ENCODE measurements at regions not wholly inside any gene's neighbourhood (a gene's known extent, or its start where the extent isn't known, plus 50 kb on each side); places are given as distances from the start of the nearest gene placed in this dataset.

DNA sequence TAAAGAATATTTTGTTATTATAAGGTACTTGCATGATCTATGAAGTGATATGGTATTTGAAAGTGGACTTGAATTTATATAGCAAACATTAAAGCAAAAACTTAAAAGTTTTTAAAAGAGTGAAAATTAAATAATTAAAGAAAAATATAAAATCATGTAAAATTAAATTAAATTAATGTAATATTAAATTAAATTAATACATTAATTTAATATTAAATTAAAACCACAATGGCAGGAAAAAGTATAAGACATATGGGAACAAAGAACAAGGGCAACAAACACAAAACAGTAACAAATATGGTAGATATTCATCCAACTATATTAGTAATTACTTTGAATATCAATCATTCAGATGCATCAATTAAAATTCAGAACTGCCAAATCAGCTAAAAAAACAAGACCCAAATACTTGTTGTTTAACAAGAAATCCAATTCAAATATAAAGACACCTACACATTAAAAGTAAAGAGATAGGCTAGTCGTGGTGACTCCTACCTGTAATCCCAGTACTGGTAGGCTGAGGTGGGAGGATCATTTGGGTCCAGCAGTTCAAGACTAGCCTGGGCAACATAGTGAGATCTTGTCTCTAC lies 992.2 kb upstream of the MIR17HG start:
- FAIRE-seq (peak; percentile 50), DNase-seq (ENCODE audit: low spot score) (no peak)

- DNase-seq (ENCODE audit: low spot score): no peak
- FAIRE-seq: no peak
Measured at GRCh38 chr13:90360785-90361184, 986.7 kb upstream of the MIR17HG start.

DNA sequence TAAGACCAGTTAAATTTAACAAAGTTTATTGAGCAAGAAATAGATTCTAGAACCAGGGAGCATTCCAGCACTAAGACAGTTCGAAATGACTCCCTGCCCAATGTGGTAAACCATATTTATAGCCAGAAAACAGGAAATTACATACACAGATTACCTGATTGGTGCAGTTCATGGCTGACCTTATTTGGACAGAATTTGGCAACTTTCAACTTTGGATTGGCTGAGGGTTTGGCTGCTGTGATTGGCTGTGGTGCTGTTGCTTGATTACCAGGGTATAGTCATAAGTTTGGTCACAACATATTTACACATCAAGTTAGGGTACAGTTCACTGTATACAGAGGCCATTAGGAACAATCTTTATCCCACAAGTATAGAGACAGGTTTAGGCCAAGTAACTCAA lies 984.8 kb upstream of the MIR17HG start:
- no peak for FAIRE-seq

GRCh38 chr13:90365130-90365529 lies 982.4 kb upstream of the MIR17HG start:
- DNase-seq (ENCODE audit: low spot score) (no peak), FAIRE-seq (no peak)

More for the DNA sequence above, 984.8 kb upstream of the MIR17HG start:
- DNase-seq (ENCODE audit: low spot score): no peak

- no peak for DNase-seq (ENCODE audit: low spot score)
- FAIRE-seq: no peak
Measured at GRCh38 chr13:90374168-90374567, 973.3 kb upstream of the MIR17HG start.

GRCh38 chr13:90375851-90376250 lies 971.6 kb upstream of the MIR17HG start:
- DNase-seq (ENCODE audit: low spot score): no peak
- no peak for FAIRE-seq

- FAIRE-seq (no peak), DNase-seq (ENCODE audit: low spot score) (no peak)
Measured at GRCh38 chr13:90382425-90382824, 965.1 kb upstream of the MIR17HG start.

DNA sequence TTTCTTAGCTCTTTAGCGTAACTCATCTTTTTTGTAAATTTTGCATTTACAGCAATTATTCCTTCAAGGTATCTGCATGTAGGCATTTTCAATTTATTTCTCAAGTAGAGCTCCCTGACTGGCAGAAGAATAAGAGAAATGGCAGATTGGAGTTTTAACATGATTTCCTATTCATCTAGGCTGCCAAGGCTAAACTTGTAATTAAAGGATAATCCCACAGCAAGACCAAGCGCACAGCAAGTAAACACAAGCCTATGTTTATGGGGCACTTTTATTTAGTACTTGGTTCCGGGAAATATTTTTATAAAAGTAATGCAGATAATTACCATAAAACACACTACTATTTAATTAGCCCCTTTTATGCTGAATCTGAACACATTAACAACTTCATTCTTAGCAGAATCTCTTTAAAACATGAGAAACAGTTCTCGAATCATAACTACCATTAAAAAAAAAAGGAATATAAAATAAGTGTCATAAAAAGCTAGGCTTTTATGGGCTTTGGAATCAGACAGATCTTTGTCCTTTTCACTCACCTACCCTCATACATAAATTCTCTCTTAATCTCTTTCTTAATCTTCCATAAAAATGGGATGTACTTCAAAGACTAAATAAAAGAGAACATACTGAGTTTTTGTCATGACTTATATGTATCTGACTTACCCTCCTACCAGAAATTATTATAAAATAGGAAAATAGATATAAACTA lies 961.6 kb upstream of the MIR17HG start:
- FAIRE-seq (no peak), DNase-seq (ENCODE audit: low spot score) (no peak)

- no peak for DNase-seq (ENCODE audit: low spot score)
- no peak for FAIRE-seq
Measured at GRCh38 chr13:90388887-90389452, 958.5 kb upstream of the MIR17HG start.

DNA sequence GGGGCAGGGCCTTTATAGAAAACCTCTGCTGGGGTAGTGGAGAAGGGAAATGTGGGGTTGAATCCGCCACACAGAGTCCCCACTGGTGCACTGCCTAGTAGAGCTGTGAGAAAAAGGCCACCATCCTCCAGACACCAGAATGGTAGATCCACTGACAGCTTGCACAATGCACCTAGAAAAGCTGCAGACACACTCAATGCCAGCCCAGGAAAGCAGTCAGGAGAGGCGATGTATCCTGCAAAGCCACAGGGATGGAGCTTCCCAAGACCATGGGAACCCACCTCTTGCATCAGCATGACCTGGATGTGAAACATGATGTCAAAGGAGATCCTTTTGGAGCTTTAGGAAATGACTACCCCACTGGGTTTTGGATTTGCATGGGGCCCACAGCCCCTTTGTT lies 958.0 kb upstream of the MIR17HG start:
- FAIRE-seq: no peak
- no peak for DNase-seq (ENCODE audit: low spot score)

DNA sequence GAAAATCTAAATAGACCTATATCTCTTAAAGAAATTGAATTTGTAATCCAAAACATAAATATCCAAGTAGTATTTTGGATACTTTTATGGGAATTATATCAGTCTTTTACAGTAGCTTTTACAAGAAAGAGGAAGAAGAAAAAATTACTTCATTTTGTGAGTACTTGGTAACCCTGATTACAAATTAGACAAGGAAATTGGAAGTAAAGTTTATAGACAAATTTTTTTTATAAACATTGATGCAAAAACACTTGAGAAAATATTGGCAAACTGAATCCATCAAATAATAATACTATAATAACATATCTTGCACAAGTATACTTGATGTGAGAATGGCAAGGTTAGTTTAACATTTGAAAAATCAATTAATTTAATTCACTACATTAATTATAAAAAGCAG lies 954.1 kb upstream of the MIR17HG start:
- DNase-seq (ENCODE audit: low spot score) (no peak), FAIRE-seq (no peak)

DNA sequence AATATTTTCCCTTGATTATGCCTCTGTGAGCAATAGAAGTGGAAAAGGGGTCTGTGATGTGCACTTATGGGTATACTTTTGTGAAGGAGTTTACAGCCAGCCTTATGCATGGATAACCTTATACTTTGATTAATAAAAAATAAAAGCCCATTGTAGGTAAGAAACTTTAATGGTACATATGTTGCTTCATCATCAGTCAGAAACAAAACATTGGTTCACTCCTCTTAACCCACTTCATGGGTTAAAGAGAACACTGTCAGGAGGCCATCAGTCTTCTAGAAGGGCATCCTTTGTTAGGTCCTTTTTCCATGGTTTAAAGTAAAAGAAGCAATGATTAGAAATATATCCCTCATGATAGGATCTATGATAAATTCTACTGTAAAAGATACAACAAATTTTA lies 952.1 kb upstream of the MIR17HG start:
- FAIRE-seq (no peak), DNase-seq (ENCODE audit: low spot score) (no peak)

DNA sequence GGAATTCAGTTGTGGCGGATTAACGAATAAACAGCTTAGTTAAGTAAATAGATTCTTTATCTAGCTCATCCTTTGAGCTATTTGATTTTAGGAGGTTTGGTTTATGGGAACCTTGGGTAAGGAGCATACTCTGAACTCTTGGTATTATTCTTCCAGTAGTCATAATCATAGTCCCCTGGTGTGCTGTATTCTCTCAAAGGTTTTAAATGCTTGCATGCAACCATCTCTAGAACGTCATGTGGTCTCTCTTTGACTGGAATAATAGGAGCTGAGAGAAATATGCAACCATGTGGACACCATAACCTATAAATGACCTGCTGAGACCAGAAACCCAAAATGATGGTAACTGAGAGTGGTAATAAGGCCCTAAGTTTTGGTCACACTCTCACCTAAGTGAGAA lies 951.6 kb upstream of the MIR17HG start:
- no peak for FAIRE-seq
- no peak for DNase-seq (ENCODE audit: low spot score)

DNA sequence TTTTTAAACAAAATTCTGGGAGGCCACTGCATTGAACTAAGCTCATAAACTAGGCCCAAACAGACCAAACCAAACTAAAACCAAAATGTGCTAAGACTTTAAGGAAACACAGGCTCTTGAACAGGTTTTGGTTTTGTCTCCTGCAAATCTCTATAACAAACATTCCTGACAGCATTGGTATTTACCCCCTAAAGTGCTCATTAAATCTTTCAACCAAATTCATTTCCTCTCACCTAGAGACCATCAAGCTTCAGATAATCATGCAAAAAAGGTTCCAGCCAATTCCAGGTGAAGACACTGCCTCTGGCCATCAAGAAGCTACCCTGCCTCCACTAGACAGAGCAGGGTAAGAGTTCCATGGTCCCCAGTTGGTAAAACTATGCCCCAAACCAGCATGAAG lies 951.2 kb upstream of the MIR17HG start:
- FAIRE-seq (no peak), DNase-seq (ENCODE audit: low spot score) (no peak)

- FAIRE-seq (no peak), DNase-seq (ENCODE audit: low spot score) (no peak)
Measured at GRCh38 chr13:90397503-90397902, 950.0 kb upstream of the MIR17HG start.

- FAIRE-seq (no peak), DNase-seq (ENCODE audit: low spot score) (no peak)
Measured at GRCh38 chr13:90400372-90400771, 947.1 kb upstream of the MIR17HG start.

DNA sequence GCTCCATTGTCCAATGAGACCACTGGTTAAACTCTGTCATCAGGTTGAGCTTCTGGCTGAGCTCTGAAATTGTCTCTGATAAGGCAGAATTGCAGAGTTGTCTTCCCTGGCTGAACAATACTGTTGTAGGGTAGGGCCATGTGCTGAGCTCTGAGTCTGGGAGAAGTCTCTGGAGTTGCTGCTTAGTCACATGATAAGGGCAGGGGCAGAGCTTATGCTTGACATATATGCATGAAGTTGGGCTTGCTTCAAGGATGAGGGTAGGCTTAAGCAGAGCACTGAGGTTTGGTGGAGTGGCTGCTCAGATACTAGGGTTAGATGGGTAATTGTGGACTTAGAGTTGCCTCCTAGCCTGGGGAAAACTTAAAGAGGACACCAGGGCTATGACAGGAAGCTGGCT lies 946.3 kb upstream of the MIR17HG start:
- no peak for DNase-seq (ENCODE audit: low spot score)
- FAIRE-seq: no peak

GRCh38 chr13:90402102-90402501 lies 945.4 kb upstream of the MIR17HG start:
- FAIRE-seq (no peak), DNase-seq (ENCODE audit: low spot score) (no peak)

GRCh38 chr13:90402613-90403012 lies 944.9 kb upstream of the MIR17HG start:
- no peak for FAIRE-seq
- DNase-seq (ENCODE audit: low spot score): no peak

DNA sequence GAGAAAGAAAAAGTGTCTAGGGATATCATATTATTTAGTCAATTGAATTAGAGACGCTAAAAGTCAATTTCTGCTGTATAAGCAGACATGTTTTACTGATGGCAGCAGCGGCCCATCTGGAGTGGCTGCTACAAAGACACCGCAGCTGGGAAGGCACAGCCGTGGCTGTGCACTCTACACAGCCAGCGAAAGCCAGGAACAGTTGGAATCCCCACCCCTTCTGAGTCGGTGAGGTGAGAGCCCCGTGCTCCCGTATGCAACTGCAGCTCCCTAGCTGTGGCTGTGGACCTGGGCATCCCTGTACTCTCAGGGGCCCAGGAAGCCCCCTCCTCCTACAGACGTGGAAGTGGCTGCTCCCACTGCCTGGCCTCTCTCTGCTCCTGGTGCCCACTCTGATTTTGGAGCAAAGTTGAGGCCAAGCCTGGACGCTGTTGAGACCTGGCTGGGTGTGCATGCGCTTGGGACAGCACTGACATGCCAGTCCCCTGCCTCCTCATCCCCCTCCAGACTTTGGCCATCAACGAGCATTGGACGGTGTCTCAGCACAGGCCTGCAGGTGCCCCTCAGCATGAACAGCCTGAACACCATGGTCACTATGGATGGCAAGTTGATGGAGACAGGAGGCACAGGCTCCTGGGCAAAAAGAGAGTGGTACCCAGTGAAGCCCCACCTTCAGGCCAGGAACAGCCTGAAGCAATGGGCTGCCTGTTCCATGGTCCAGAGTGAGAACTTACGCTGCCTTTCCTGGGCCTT lies 944.0 kb upstream of the MIR17HG start:
- FAIRE-seq (no peak), DNase-seq (ENCODE audit: low spot score) (no peak)

DNA sequence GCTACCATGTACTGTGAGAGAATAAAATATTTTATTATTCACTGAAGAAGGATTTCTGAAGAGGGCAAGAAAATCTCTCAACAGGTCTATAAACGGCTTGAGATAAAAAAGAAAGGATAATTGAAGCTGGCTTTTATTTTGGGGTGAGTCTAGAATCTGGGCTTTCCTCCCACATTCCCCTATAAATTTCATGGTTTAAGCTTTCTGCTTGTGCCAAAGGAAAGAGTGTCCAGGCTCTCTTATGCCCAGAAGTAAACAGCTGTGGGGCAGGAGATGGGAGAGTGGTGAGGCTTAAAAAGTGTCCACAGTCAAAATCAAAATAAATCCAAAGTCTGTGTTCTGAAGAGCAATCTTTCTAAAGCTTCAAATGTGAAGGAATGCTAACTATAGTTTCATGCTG lies 942.2 kb upstream of the MIR17HG start:
- FAIRE-seq (no peak), DNase-seq (ENCODE audit: low spot score) (no peak)

DNA sequence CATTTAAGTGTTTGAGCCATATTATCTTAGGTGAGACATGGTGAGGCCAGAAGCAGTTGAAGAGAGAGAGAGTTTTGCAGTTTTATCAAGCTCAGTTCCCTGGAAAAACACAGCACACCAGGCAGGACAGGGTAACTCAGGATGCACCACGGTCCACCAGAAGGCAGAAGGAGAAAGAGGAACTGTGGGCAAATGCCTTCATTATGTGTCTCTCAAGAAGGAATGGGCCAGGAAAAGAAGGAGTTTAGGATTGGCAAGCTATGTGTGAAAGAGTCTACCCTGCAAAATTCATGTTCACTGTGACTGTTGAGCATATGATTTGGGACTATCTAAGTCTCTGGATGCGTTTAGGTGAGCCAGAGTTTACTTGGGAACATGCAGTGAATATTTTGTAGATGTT lies 934.5 kb upstream of the MIR17HG start:
- DNase-seq (ENCODE audit: low spot score) (no peak), FAIRE-seq (no peak)

Measured in RCC 7860 (cell line).